GM12864 (cell line): ENCODE measurements at regions not wholly inside any gene's neighbourhood (a gene's known extent, or its start where the extent isn't known, plus 50 kb on each side); places are given as distances from the start of the nearest gene placed in this dataset.

Experiments
- DNase-seq: peaks from one replicate; pipeline ENCODE4 v3.0.0-alpha.2; 2011; ENCODE audit warnings: low read depth
- H3K4me3 ChIP-seq: 2 replicates; pipeline ENCODE4 v1.5.1; 2011; ENCODE audit warnings: mild to moderate bottlenecking, low read depth, low read length, control low read depth
- TF ChIP-seq, protein P1 (sequence below): IDR thresholded peaks from 2 replicates; pipeline ENCODE4 v1.5.1; 2011; ENCODE audit warnings: low read depth, mild to moderate bottlenecking, moderate library complexity, low read length, control low read depth, inconsistent platforms; ENCODE audit errors: missing control alignments

DNA sequence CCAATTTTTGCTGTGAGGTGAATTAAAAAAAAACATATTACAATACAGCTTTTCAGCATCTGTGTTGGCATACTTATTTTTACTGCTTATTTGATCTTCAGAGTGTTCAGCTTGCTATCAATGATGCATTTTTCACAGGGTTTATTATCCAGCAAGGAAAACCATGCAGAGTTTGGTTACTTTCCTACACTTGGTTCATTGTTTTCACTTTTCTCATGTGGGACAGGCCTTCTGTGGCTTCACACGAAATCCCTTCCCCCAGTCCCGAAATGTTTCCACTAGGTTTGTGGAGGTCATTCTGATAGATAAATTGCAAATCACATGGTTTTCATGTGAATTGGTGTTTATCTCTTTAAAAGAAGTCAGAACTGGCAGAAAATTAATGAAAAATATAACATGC is 205.8 kb downstream of the SPCS3 start:
- no peak for DNase-seq
- TF ChIP-seq, protein P1, sequence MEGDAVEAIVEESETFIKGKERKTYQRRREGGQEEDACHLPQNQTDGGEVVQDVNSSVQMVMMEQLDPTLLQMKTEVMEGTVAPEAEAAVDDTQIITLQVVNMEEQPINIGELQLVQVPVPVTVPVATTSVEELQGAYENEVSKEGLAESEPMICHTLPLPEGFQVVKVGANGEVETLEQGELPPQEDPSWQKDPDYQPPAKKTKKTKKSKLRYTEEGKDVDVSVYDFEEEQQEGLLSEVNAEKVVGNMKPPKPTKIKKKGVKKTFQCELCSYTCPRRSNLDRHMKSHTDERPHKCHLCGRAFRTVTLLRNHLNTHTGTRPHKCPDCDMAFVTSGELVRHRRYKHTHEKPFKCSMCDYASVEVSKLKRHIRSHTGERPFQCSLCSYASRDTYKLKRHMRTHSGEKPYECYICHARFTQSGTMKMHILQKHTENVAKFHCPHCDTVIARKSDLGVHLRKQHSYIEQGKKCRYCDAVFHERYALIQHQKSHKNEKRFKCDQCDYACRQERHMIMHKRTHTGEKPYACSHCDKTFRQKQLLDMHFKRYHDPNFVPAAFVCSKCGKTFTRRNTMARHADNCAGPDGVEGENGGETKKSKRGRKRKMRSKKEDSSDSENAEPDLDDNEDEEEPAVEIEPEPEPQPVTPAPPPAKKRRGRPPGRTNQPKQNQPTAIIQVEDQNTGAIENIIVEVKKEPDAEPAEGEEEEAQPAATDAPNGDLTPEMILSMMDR: no peak
- H3K4me3 ChIP-seq: no peak overlapping the region

DNA sequence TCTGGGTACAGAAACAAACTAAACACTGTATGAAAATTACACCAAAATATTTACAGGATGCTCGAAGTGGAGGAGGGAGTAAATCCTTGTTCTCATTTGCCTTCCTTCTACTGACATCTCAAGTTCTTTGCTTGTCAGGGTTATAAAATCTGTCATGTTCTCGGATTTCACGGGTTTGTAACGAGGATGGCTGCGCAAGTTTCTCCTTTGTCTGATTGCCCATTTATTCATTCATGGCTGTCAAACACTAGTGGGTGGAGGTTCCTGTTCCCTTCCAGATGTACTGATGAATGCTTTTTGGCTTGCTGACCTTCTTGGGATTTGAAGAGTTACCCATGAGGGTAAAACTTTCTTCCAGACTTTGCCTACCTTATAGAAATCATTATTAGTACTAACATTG is 206.9 kb downstream of the SPCS3 start:
- DNase-seq: no peak
- TF ChIP-seq, protein P1: no peak
- H3K4me3 ChIP-seq: no peak overlapping the region

DNA sequence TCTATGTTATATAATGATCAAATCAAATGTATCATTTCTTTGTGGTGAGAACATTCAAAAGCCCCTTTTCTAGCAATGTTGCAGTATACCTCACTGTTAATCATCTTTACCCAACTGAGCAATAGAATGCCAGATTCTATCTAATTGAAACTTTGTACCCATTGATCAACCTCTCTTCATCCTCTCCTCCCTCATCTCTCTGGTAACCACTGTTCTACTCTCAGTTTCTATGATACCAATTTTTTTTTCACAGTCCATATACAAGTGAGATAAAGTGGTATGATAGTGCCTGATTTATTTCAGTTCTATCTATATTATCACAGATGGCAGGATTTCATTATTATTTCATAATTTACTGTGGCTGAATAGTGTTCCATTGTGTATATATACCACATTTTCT is 209.8 kb downstream of the SPCS3 start:
- H3K4me3 ChIP-seq: no peak overlapping the region
- DNase-seq: no peak
- TF ChIP-seq, protein P1: no peak

DNA sequence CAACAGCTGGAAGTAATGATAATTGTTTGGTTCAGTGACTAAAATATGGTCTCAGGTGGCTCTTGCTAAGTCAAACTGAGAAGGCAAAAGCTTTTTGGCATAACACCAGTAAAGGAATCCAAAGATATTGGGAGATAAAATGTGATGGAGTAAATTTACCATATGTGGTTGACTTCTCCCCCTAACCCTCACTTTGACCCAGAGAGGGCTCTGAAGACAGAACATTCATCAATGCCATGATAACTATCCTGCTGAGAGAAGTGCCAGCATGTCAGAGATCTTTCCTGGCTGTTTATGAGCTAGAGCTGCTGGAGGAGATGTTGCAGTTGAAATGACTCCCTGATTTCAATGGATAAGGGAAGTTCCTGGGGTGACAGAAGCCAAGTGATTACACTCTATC is 213.4 kb downstream of the SPCS3 start:
- H3K4me3 ChIP-seq: no peak overlapping the region
- no peak for DNase-seq
- TF ChIP-seq, protein P1: no peak

DNA sequence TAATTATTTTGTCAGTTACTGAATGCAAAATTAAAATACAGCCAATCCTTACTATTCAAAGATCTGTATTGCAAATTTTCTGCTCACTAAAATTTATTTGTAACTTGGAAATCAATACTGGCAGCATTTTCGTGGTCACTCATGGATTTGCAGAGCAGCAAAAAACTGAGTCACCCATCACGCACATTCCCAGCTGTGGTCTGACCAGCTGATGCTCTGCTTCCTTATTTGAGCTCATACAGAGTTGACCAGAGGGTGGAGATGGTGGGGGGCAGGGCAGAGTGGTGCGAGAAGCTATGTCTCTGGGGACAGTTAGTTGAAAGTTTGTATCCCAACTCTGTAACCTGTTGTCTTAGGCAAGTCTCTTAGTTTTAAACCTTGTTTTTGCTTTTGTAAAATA is 214.8 kb downstream of the SPCS3 start:
- DNase-seq: no peak
- no peak overlapping the region for H3K4me3 ChIP-seq
- TF ChIP-seq, protein P1: no peak

DNA sequence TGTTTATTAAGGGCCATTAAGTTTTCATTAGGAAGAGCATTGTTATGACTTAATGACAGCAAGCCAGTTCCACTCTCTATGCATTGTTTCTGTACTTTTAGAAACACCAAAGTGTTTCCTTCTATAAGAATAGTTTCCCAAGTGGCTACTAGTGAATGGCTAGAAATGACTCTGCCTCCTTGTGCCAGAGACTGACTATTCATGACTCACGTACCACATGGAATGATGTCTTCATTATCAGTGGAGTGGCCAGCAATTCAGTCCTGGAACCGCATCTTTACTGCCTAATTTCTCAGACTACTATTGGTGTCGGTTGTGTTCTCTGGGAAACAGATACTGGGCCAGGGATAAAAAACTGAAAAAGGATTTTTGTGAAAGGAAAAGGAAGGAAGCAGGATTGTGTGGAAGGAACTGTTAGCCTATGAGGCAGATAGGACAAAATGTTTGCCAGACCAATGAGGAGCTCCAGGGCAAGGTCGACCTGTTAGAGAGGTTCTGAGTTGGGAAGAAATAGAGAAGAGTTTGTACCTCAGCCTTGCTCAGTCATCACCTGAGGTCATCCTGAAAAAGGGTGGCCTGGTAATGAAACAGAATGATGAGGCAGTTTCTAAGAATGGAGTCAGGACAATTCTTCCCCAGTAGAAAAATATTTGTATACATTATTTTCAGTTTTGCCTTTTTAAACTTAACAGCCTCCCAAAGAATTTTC is 218.6 kb downstream of the SPCS3 start:
- TF ChIP-seq, protein P1: no peak
- no peak for DNase-seq

More for the DNA sequence above, 218.6 kb downstream of the SPCS3 start:
- H3K4me3 ChIP-seq: no peak overlapping the region
